HL-60 (cell line): ENCODE measurements at regions not wholly inside any gene's neighbourhood (a gene's known extent, or its start where the extent isn't known, plus 50 kb on each side); places are given as distances from the start of the nearest gene placed in this dataset.

Experiments used
- DNase-seq, 2 experiments: peaks; one replicate each; pipeline ENCODE4 v3.0.0-alpha.2; 2010 to 2020; ENCODE audit warnings: low read depth in 1 of 2, low spot score in 1 of 2
- H3K27ac ChIP-seq: fragments of 250-450 bp; sonication (Bioruptor Pico); replicated peaks from 2 replicates; pipeline ENCODE4 v1.5.1; 2020; ENCODE audit warnings: mild to moderate bottlenecking, moderate library complexity
- H3K27me3 ChIP-seq: fragments of 250-450 bp; sonication (Bioruptor Pico); 2 replicates; pipeline ENCODE4 v1.5.1; 2021; ENCODE audit warnings: mild to moderate bottlenecking, moderate library complexity; ENCODE audit not compliant: insufficient read depth, poor library complexity, severe bottlenecking
- H3K4me3 ChIP-seq: replicated peaks from 2 replicates; pipeline ENCODE4 v1.5.1; 2011; ENCODE audit warnings: mild to moderate bottlenecking, control low read depth, low read length; ENCODE audit not compliant: insufficient read depth
- GABPA ChIP-seq: IDR thresholded peaks from 2 replicates; pipeline ENCODE4 v1.6.1; 2012; ENCODE audit warnings: low read depth
- POLR2AphosphoS5 ChIP-seq: IDR thresholded peaks from 2 replicates; pipeline ENCODE4 v1.6.1; 2012; ENCODE audit warnings: low read depth
- REST ChIP-seq: IDR thresholded peaks from 2 replicates; pipeline ENCODE4 v1.6.1; 2012; ENCODE audit warnings: low read depth; ENCODE audit not compliant: insufficient replicate concordance
- SPI1 ChIP-seq: IDR thresholded peaks from 2 replicates; pipeline ENCODE4 v1.6.1; 2012; ENCODE audit warnings: low read depth, mild to moderate bottlenecking, borderline replicate concordance
- TF ChIP-seq, protein P1 (sequence below): IDR thresholded peaks from one replicate; pipeline ENCODE4 v1.5.1; 2011; ENCODE audit warnings: low read length, control low read depth, inconsistent platforms; ENCODE audit not compliant: insufficient read depth

DNA sequence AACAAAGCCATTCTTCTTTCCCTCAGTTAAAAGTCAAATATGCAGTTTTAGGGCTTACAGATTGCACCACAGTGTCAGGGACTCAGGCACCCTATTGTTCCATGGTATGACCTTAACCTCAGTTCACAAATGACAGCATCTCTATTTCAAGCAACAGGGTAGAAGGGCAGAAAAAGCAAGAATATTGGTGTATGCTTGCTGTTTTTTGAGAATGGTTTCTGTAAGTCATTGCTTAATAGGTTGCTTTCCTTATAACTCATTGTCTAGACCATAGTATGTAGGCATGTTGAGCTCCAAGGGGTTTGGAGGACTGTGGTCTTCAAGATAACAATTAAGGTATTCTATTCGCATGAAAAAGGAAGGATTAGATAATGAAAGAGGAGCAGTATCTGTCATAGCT lies 183.5 kb upstream of the EDIL3 start:
- no peak for DNase-seq
- H3K4me3 ChIP-seq, result no peak overlapping the region
- H3K27ac ChIP-seq, result no peak overlapping the region
- TF ChIP-seq, protein P1, sequence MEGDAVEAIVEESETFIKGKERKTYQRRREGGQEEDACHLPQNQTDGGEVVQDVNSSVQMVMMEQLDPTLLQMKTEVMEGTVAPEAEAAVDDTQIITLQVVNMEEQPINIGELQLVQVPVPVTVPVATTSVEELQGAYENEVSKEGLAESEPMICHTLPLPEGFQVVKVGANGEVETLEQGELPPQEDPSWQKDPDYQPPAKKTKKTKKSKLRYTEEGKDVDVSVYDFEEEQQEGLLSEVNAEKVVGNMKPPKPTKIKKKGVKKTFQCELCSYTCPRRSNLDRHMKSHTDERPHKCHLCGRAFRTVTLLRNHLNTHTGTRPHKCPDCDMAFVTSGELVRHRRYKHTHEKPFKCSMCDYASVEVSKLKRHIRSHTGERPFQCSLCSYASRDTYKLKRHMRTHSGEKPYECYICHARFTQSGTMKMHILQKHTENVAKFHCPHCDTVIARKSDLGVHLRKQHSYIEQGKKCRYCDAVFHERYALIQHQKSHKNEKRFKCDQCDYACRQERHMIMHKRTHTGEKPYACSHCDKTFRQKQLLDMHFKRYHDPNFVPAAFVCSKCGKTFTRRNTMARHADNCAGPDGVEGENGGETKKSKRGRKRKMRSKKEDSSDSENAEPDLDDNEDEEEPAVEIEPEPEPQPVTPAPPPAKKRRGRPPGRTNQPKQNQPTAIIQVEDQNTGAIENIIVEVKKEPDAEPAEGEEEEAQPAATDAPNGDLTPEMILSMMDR, result no peak
- no peak for TF ChIP-seq REST
- TF ChIP-seq GABPA, result no peak
- TF ChIP-seq SPI1, result no peak
- H3K27me3 ChIP-seq, result no peaks in the 10 kb centered on the region

GRCh38 chr5:84565866-84566265 lies 181.2 kb upstream of the EDIL3 start:
- no peak for DNase-seq
- no peak overlapping the region for H3K4me3 ChIP-seq
- H3K27ac ChIP-seq, result no peak overlapping the region
- TF ChIP-seq POLR2AphosphoS5 (no peak), GABPA (no peak), REST (no peak), SPI1 (no peak)
- TF ChIP-seq, protein P1, result no peak
- no peaks in the 10 kb centered on the region for H3K27me3 ChIP-seq

DNA sequence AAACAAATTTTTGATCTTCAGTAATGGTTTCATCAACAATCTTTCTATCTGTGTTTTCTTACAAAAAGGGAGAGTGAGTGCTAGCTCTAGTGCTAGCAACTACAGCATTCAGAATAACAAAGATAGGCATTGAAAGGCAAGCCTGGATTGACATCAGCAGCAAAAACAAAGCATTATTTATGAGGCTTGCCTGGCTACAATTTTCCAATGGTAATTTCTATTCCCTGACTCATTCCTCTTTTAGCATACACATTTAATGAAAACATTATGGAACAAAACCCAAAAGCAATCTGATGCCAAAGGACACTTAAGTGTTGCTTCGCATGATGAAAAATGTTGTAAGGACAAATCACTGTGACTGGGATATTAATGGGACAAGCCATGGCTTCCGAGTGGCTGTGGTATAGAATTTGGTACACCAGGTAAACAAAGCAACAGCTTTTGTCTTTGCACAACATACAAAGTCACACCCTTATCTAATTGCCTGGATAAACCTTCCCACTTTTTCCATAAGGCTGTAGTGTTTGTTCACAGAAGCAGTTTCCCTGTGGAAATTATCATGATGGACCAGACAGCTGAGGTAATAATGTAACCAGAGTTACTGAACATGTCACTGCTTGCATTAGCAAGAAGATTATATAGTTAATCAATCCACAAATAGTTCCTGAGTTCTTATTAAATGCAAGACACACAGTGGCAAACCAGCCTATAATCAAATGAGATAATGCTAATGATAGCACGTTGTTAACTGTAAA lies 179.8 kb upstream of the EDIL3 start:
- TF ChIP-seq, protein P1, result no peak
- no peak for TF ChIP-seq REST
- no peak for TF ChIP-seq GABPA
- TF ChIP-seq POLR2AphosphoS5, result no peak
- Histone ChIP-seq H3K27me3 (no peaks in the 10 kb centered on the region), H3K4me3 (no peak overlapping the region), H3K27ac (no peak overlapping the region)
- DNase-seq, result no peak
